Spleen (tissue), 11 donors: ENCODE measurements at regions not wholly inside any gene's neighbourhood (a gene's known extent, or its start where the extent isn't known, plus 50 kb on each side); places are given as distances from the start of the nearest gene placed in this dataset.

Experiments used
- DNase-seq: peaks from one replicate; pipeline ENCODE4 v3.0.0-alpha.2; 2020
- H3K27ac ChIP-seq, 8 donors: fragments of 200-600 bp; sonication (generic) in 7 of 8; 1 replicate in 4 of 8; 2 replicates in 4 of 8; pipeline versions ENCODE4 v1.5.0 to v1.8.0; 2016 to 2021; ENCODE audit warnings: inconsistent platforms in 4 of 8, mild to moderate bottlenecking in 4 of 8, moderate library complexity in 1 of 8
- H3K27me3 ChIP-seq, 7 donors: fragments of 200-600 bp; sonication (generic) in 6 of 7; replicated peaks in 1 of 7; 1 replicate in 4 of 7; 2 replicates in 3 of 7; pipeline versions ENCODE4 v1.5.0 to v1.8.0; 2016 to 2021; ENCODE audit warnings: inconsistent platforms in 3 of 7, mild to moderate bottlenecking in 1 of 7
- H3K36me3 ChIP-seq, 6 donors: fragments of 200-600 bp; sonication (generic) in 5 of 6; 1 replicate in 4 of 6; 2 replicates in 2 of 6; pipeline versions ENCODE4 v1.5.0 to v1.8.0; 2016 to 2021; ENCODE audit warnings: inconsistent platforms in 2 of 6
- H3K4me1 ChIP-seq, 6 donors: fragments of 200-600 bp; sonication (generic) in 5 of 6; 1 replicate in 3 of 6; 2 replicates in 3 of 6; pipeline versions ENCODE4 v1.5.0 to v1.8.0; 2016 to 2021; ENCODE audit warnings: inconsistent platforms in 3 of 6
- H3K4me3 ChIP-seq, 8 donors: fragments of 200-600 bp; sonication (generic) in 7 of 8; 1 replicate in 4 of 8; 2 replicates in 4 of 8; pipeline versions ENCODE4 v1.5.0 to v1.8.0; 2016 to 2021; ENCODE audit warnings: inconsistent platforms in 4 of 8, mild to moderate bottlenecking in 4 of 8, moderate library complexity in 2 of 8
- H3K9me3 ChIP-seq, 8 donors: fragments of 200-600 bp; sonication (generic) in 7 of 8; 1 replicate in 4 of 8; 2 replicates in 4 of 8; pipeline versions ENCODE4 v1.5.0 to v1.8.0; 2016 to 2021; ENCODE audit warnings: inconsistent platforms in 4 of 8
- POLR2A ChIP-seq, 3 donors: fragments of 450-650 bp; IDR thresholded peaks; one replicate each; pipeline ENCODE4 v1.5.1; 2017; ENCODE audit warnings: antibody characterized with exemption in 3 of 3, mild to moderate bottlenecking in 1 of 3
- POLR2AphosphoS5 ChIP-seq, 3 donors: sonication (generic); formaldehyde crosslinking; IDR thresholded peaks; one replicate each; pipeline ENCODE4 v1.5.1; 2017; ENCODE audit warnings: antibody characterized with exemption in 3 of 3
- WGBS, 5 donors: extraction: QIAGEN DNeasy Blood & Tissue Kit in 3 of 5; methylation state at CpG; one replicate each; pipeline versions ENCODE4 v1.1.5 to v1.1.7; 2013 to 2018; 5-methylcytosine and 5-hydroxymethylcytosine counted together
- intact Hi-C: fragments of 100-400 bp; cut with DNase I; formaldehyde crosslinking; loops from one replicate; pipeline ENCODE4 v1.15.0; 2023; ENCODE audit warnings: low total_unique reads
- TF ChIP-seq, protein P1 (sequence below), 11 experiments: fragments of 200-600 bp in 7 of 11; fragments of 450-650 bp in 4 of 11; sonication (generic) in 4 of 11; IDR thresholded peaks in 8 of 11; conservative IDR thresholded peaks in 3 of 11; 1 replicate in 7 of 11; 2 replicates in 4 of 11; pipeline versions ENCODE4 v1.4.0 to v1.8.0; 2016 to 2021; ENCODE audit warnings: antibody characterized with exemption in 11 of 11, inconsistent platforms in 4 of 11, mild to moderate bottlenecking in 1 of 11
- donor health status: healthy with polysubstance abuse.
- donor health status: DM: no; HTN: no; CAD: no; lungs with moderate emphysema.
- donor health status: DM: no; HTN: no; CAD: no.
- donor health status: Bipolar disorder and iron deficiency.
- donor health status: healthy.
- donor health status: DM: no; HTN: no; CAD: no.
- donor health status: DM: yes; HTN: yes; CAD: no.

GRCh38 chr19:30887042-30887441 lies 462.2 kb downstream of the TSHZ3 start:
- Histone ChIP-seq H3K4me3 (no peak overlapping the region), H3K4me1 (peaks cover 0 to 12% (median 0%) of the 10 kb centered on the region in 6 donors), H3K27ac (no peak overlapping the region), H3K36me3 (no peaks in the 10 kb centered on the region), H3K27me3 (no peaks in the 10 kb centered on the region), H3K9me3 (peaks cover 0 to 7% (median 0%) of the 10 kb centered on the region in 8 donors)
- no peak for TF ChIP-seq POLR2A (IDR thresholded peaks at IDR 0.05)
- no peak for TF ChIP-seq POLR2AphosphoS5 (IDR thresholded peaks at IDR 0.05)
- TF ChIP-seq, protein P1, sequence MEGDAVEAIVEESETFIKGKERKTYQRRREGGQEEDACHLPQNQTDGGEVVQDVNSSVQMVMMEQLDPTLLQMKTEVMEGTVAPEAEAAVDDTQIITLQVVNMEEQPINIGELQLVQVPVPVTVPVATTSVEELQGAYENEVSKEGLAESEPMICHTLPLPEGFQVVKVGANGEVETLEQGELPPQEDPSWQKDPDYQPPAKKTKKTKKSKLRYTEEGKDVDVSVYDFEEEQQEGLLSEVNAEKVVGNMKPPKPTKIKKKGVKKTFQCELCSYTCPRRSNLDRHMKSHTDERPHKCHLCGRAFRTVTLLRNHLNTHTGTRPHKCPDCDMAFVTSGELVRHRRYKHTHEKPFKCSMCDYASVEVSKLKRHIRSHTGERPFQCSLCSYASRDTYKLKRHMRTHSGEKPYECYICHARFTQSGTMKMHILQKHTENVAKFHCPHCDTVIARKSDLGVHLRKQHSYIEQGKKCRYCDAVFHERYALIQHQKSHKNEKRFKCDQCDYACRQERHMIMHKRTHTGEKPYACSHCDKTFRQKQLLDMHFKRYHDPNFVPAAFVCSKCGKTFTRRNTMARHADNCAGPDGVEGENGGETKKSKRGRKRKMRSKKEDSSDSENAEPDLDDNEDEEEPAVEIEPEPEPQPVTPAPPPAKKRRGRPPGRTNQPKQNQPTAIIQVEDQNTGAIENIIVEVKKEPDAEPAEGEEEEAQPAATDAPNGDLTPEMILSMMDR (IDR thresholded peaks at IDR 0.05 in 8 of 11, conservative IDR thresholded peaks at IDR 0.05 in 3 of 11) = no peak
- no peak for DNase-seq
- intact Hi-C loops = no loop called here
- 89 to 98% (median 95%) methylated on average over 6 of the region's 6 CpGs for WGBS, 5 donors

- Histone ChIP-seq H3K4me1 (peaks cover 0 to 16% (median 0%) of the 10 kb centered on the region in 6 donors), H3K4me3 (no peak overlapping the region), H3K27ac (no peak overlapping the region), H3K27me3 (no peaks in the 10 kb centered on the region), H3K36me3 (no peaks in the 10 kb centered on the region), H3K9me3 (peaks cover 0 to 7% (median 0%) of the 10 kb centered on the region in 8 donors)
- TF ChIP-seq, protein P1 (IDR thresholded peaks at IDR 0.05 in 8 of 11, conservative IDR thresholded peaks at IDR 0.05 in 3 of 11) = no peak
- TF ChIP-seq POLR2AphosphoS5 (IDR thresholded peaks at IDR 0.05) (no peak), POLR2A (IDR thresholded peaks at IDR 0.05) (no peak)
- WGBS, 5 donors = 79 to 91% (median 86%) methylated on average over 7 of the region's 7 CpGs
- intact Hi-C loops = no loop called here
- DNase-seq = no peak
Measured at GRCh38 chr19:30886222-30886621, 463.0 kb downstream of the TSHZ3 start.

DNA sequence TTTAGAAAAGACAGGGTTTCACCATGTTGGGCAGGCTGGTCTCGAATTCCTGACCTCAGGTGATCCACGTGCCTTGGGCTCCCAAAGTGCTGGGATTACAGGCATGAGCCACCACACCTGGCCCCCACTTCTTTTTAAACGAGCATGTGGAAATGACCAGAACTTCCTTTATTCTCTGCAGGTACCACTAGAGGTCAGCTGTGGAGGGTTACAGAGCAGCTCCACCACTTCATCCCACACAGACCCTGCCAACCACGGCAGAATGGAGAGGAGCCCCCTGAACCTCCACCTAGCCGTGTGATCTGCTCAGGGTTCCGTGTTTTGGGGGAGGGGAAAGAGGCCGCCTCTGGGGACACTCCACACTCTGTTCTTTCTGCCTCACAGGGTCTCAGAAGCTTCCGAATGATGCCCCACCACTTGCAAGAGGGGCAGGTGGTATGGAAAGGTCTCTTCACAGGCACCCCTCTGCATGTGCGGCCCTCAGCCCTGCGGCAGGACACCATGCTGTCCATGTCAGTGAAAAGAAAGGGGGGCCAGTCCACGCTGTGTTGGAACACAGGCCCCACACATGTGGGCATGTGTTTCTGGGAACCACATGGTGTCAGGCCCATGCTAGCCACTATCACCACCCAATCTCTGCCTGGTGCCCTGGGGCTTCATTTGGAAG lies 465.0 kb downstream of the TSHZ3 start:
- no peak for DNase-seq
- Histone ChIP-seq H3K4me3 (no peak overlapping the region), H3K9me3 (peaks cover 0 to 7% (median 0%) of the 10 kb centered on the region in 8 donors), H3K4me1 (peaks cover 0 to 27% (median 0%) of the 10 kb centered on the region in 6 donors), H3K27ac (no peak overlapping the region), H3K36me3 (no peaks in the 10 kb centered on the region), H3K27me3 (no peaks in the 10 kb centered on the region)
- intact Hi-C loops = no loop called here
- 83 to 91% (median 84%) methylated on average over 9 to 11 of the region's 11 CpGs for WGBS, 5 donors
- TF ChIP-seq POLR2AphosphoS5 (IDR thresholded peaks at IDR 0.05) (no peak), POLR2A (IDR thresholded peaks at IDR 0.05) (no peak)
- TF ChIP-seq, protein P1 (IDR thresholded peaks at IDR 0.05 in 8 of 11, conservative IDR thresholded peaks at IDR 0.05 in 3 of 11) = no peak

DNA sequence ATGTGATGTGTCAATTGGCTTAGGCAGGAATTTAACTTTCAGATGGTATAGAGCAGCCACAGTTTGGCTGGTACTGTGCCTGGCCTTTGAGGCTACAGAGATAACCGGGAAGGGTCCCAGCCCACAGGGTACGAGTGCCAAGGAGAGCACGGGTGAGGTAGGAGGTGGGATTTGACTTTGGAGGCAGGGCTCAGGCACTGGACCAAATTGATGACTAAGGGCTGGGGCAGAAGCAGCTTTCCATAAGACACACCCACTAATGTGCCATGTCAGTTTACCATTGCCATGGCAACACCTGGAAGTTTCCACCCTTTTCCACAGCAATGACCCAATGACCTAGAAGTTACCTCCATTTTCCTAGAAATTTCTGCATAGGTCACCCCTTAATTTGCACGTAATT lies 466.2 kb downstream of the TSHZ3 start:
- H3K4me1 ChIP-seq = peaks cover 0 to 34% (median 0%) of the 10 kb centered on the region in 6 donors
- 68 to 89% (median 85%) methylated on average over 4 of the region's 4 CpGs for WGBS, 5 donors
- H3K36me3 ChIP-seq = no peaks in the 10 kb centered on the region
- H3K9me3 ChIP-seq = peaks cover 0 to 7% (median 0%) of the 10 kb centered on the region in 8 donors
- TF ChIP-seq, protein P1 (IDR thresholded peaks at IDR 0.05 in 8 of 11, conservative IDR thresholded peaks at IDR 0.05 in 3 of 11) = no peak
- TF ChIP-seq POLR2A (IDR thresholded peaks at IDR 0.05) (no peak), POLR2AphosphoS5 (IDR thresholded peaks at IDR 0.05) (no peak)
- H3K27me3 ChIP-seq = no peaks in the 10 kb centered on the region
- H3K4me3 ChIP-seq = no peak overlapping the region
- no peak for DNase-seq
- intact Hi-C loops = no loop called here
- no peak overlapping the region for H3K27ac ChIP-seq
